Activated CD4-positive, alpha-beta T cell treated with anti-CD3 and anti-CD28 coated beads, Interleukin-2, amount 50 U/mL, for 4 hours (primary cell): ENCODE measurements at regions not wholly inside any gene's neighbourhood (a gene's known extent, or its start where the extent isn't known, plus 50 kb on each side); places are given as distances from the start of the nearest gene placed in this dataset.

ENCODE experiments used
- DNase-seq, 2 experiments: peaks; one replicate each; pipeline ENCODE4 v3.0.0-alpha.2; 2020

GRCh38 chr17:73785958-73786743 lies 141.9 kb upstream of the SDK2 start:
- no peak for DNase-seq

- DNase-seq = no peak
Observed at GRCh38 chr17:73787076-73788059, 143.1 kb upstream of the SDK2 start.

DNA sequence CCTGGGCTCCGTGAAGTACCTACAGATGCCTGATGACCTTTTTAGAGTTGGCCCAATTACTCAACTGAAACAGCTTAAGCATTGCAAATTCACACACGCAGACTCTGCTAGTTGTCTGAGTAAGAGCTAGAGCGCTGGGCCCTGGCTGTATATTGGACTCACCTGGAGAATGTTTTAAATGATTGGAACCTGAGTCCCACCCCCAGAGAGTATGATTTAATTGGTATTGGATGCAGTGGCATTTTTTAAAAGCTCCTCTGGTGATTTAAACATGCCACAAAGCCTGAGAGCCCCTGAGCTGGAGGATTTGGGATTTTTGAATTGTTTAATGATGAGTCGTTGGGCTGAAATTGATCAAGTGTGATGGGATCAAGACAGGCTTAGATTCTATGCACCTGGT lies 143.9 kb upstream of the SDK2 start:
- DNase-seq = no peak

DNA sequence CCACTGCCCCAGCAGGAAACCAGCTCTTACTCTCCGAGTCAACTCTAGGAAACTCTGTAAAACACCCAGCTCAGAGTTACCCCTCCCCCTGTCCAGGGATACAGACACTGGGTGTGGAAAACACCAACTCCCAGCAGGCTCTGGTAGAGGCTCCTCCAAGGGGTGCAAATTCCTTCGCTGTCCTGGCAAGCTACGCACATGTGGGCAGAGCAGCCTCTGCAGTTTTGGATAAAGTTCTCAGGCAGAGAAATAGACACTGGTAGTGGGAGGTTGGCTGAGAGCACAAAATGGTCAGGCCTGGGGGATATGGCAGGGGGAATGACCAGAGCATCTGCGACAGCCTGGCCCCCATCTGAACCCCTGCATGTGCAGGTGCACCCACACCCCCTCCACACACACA lies 146.9 kb upstream of the SDK2 start:
- DNase-seq = no peak

DNA sequence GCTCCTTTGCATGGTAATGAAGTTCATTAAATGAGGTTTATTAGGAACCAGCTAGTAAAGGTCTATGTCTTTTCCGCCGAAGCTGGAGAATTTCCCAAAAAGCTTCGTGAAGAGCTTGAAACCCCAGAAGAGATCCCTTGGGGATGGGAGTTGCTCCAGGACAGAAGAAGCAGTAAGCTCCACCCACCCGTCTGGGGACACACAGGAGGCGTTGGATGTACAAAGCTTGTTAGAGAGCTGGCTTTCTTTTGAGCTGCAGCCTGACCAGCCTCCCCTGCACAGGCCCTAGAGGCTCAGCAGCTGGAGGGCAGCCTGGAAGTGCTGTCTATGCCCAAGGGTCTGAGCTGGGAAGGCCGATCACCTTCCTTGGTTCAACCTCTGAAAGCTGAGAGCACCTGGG lies 147.4 kb upstream of the SDK2 start:
- no peak for DNase-seq

DNA sequence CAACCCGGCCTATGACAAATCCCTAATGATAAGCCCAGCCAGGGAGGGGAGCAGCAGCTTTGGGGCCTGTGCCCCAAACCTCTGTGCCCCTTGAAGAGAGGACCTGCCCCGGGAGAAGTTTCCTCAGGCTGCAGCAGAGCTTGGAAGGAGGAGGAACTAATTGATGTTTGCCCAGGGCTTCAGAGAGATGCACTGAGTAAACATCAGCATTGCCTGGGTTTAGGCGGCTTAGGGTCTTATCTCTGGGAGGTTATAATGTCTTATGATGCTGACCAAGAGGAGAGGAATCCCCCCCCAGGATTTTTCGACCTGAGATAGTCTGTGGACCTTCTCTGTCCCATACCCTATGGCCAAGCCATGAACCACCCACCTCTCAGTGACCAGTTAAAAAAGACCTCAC lies 148.7 kb upstream of the SDK2 start:
- DNase-seq = no peak

DNA sequence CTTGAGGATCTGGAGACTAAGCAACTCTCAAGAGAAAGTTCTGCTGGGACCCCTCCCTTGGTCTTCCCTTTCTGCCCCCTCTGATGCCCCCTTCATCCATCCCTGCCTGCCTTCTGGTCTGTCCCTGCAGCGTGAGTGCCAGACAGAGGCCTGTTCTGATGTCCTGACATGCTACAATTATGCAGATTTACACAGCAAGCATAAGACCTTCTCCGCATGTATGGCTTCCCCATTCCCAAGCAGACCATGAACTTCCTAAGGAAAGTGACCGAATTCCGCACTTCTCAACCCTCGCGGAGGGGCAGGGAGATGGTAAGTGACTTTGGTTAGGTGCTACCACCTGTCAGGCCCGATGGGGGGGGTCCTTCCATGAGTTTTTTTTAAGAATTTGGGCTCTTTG lies 150.1 kb upstream of the SDK2 start:
- DNase-seq = no peak

- DNase-seq = no peak
Observed at GRCh38 chr17:73795730-73796129, 151.5 kb upstream of the SDK2 start.

GRCh38 chr17:73797594-73798110 lies 153.4 kb upstream of the SDK2 start:
- DNase-seq = no peak

DNA sequence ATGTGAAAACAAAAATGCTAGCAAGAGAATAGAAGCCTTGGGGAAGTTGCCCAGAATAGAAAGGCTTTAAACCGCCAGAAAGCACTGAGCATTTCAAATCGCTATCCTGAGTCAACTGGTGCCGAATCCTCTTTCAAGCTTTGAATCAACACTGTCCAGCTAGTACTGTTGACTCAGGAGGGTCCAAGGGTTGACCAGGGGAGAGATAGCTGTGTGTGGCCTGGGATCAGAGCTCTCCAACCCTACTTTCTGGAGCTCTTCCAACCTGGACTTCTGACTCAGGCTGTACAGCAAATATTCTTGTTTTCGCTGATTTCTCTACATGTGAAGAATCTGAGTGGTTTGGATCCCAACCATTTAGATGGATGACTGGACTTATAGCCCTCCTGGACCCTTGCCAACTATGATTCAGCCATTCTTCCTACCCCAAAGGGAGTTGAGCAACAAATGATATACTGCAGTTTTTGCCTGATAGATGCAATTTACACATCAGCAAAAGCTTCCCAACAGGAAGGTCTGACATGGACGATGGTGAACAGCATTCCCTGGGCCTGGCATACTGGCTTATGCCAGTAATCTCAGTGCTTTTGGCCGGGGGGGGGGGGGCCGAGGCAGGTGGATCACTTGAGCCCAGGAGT lies 154.0 kb upstream of the SDK2 start:
- no peak for DNase-seq

- no peak for DNase-seq
Observed at GRCh38 chr17:73799096-73799495, 154.9 kb upstream of the SDK2 start.

- no peak for DNase-seq
Observed at GRCh38 chr17:73799781-73800627, 155.8 kb upstream of the SDK2 start.

DNA sequence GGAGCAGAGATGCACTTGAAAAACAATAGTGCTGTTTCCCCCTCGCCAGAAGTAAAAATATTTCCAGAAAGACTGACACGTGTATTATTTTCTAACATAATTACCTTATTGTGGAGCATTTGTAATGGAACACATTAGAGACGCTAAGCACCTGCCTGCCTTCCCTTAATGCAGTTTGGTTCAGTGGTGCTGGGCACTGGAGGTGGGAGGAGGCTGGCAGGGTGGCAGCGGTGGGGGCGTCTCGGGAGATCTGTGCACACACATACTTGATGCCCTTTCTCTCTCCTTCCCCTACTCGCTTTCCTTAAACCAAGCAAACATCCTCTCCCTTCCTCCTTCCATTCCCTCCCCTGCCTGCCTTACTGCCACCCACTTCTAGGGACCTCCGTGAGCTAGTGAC lies 156.6 kb upstream of the SDK2 start:
- no peak for DNase-seq

GRCh38 chr17:73801455-73802100 lies 157.3 kb upstream of the SDK2 start:
- DNase-seq = no peak

DNA sequence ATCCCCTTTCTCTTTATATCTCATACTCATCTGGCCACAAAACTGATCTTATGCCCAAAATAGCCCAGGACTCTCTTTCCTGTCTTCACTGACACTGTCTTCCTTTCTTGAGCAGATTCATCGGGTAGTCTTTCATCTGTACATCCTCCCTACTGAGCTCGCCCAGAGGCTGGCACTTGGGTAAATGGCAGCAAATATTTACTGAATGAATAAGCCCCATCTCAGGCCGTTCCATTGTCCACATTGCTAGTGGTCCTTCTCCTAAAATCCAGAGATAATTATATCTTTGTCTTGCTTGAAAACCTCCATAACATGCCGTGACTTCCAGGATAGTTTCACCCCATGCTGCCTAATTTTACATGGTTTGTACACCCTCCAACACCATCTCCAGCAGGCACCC lies 158.1 kb upstream of the SDK2 start:
- no peak for DNase-seq

- DNase-seq = no peak
Observed at GRCh38 chr17:73802871-73803270, 158.6 kb upstream of the SDK2 start.

DNA sequence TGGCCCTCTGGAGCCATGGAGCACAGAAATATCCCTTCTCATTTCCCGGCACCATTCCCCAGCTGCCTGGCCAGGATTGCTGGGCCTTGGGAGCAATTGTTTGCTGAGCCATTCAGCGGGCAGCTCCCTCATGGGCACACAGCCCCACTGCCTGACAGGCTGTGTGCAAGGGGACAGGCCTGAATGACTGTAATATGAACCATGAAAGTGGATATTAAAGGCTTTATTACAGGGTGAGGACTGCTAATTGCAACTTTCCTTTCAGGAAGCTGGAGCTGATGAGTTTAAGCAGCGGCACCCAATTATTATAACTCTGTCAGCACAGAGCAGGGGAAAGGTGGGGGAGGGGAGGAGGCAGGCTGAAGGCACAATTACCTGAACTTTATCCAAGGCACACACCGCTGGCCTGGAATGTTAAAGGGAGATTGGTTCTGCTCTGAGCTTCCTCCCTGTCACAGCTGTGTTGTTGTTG lies 159.8 kb upstream of the SDK2 start:
- no peak for DNase-seq

- no peak for DNase-seq
Observed at GRCh38 chr17:73806768-73807167, 162.5 kb upstream of the SDK2 start.

GRCh38 chr17:73813201-73813600 lies 169.0 kb upstream of the SDK2 start:
- DNase-seq = no peak

DNA sequence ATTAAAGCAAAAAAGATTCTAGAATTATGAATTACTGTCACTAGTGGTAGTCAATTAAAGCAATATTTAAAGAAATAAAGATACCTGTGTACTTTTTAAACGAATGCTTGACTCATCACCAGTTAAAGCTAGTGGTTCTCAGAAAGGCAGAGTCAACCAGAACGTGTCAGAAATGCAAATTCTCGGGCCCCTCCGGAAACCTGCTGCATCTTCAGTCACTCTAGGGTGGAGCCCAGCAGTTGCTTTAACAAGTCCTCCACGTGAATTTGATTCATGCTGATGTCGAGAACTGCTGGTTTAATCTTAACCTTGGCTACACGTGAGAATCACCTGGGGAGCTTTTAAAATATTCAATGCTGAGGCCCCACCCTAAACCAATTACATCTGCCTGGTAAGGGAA lies 169.8 kb upstream of the SDK2 start:
- no peak for DNase-seq

DNA sequence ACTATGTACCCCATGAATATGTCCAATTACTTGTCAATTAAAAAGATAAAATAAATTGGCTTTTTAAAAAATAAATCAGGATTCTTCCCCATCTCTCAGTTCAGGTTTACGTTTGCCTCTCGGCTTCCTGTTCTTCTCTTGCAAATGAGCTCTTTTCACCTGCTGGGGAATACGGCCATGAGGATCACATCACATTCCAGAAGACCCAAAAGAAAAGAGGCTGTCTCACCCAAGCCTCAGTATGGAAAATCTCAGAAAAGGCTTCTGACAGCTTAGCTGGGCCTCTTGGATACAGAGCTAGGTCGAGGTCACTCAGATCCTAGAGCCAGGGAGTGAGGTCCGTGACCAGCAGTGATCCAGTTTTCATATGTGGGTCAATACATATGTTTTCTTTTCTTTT lies 171.2 kb upstream of the SDK2 start:
- DNase-seq = no peak
